Caki2 (cell line): ENCODE measurements at regions not wholly inside any gene's neighbourhood (a gene's known extent, or its start where the extent isn't known, plus 50 kb on each side); places are given as distances from the start of the nearest gene placed in this dataset.

Source experiments
- DNase-seq: peaks from one replicate; pipeline ENCODE4 v3.0.0-alpha.2; 2015; ENCODE audit warnings: low read depth
- in situ Hi-C: cut with HindIII; loops from 2 replicates; pipeline ENCODE4 v1.10.0; 2016; ENCODE audit warnings: low sequenced_read_pairs, low pct_unique_long_range_greater_than_20kb, mixed read lengths

DNA sequence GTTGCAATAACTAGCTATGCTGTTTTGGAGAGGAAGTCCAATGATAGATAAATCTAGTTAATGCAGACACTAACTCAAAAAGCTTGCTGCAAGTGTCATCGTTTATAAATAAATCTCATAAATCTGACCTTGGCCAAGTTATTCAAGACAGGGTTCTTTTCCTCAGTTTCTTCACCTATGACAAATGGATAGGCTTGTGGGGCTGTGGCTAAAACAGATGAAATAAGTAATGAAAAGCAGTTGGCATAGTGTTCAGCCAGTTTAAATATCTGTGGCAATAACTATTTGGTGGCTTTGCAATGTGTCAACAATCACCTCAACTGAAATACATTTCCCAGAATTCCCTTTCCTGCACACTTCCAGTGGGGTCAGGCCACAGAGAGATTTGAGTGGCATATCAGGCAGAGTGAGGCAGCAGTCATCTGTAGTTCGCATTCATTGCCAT, 169.9 kb downstream of the DYRK2 start:
- no peak for DNase-seq
- in situ Hi-C loops, result no loop called here

- in situ Hi-C loops, result no loop called here
- no peak for DNase-seq
Observed at GRCh38 chr12:67819902-67820301, 169.3 kb upstream of the IFNG-AS1 start.

GRCh38 chr12:67820694-67821093, 168.6 kb upstream of the IFNG-AS1 start:
- no peak for DNase-seq
- in situ Hi-C loops, result no loop called here

DNA sequence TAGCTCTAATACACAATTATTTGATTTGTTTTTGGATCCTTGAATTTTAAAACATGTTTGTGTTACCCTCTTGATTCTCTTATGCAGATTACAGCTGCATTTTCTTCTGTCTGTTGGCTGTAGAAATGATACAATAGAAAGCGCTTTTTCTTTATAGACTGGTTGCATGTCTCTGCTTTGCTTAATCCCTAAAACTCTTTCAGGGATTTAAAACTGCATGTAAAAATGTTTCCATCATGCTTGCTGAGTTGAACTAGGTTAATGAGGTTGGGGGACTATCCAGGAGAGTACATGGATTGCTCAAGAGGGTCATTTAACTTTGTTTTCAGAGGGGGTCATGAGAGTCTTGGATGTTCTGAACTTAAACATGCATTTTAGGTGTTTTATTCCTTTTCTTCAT, 166.4 kb upstream of the IFNG-AS1 start:
- DNase-seq, result no peak
- in situ Hi-C loops, result no loop called here

DNA sequence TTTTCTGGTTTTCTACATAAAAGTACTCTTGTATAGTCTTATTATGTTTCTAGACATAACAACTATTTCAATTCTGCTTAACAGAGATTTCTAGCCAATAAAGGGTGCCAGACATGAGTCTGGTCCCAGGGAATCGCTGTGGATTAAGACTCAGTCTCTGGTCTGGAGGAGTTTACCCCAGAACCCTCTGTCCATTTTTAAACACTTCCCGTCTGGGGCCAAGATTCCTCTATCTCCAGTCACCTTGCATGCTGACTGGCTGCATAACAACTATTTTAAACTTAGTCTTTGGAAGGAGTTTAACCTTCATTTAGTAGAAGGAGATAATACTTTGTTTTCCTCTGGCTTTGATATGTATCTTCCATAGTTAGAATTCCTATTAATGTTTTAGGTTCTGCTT, 163.1 kb upstream of the IFNG-AS1 start:
- in situ Hi-C loops, result no loop called here
- no peak for DNase-seq

DNA sequence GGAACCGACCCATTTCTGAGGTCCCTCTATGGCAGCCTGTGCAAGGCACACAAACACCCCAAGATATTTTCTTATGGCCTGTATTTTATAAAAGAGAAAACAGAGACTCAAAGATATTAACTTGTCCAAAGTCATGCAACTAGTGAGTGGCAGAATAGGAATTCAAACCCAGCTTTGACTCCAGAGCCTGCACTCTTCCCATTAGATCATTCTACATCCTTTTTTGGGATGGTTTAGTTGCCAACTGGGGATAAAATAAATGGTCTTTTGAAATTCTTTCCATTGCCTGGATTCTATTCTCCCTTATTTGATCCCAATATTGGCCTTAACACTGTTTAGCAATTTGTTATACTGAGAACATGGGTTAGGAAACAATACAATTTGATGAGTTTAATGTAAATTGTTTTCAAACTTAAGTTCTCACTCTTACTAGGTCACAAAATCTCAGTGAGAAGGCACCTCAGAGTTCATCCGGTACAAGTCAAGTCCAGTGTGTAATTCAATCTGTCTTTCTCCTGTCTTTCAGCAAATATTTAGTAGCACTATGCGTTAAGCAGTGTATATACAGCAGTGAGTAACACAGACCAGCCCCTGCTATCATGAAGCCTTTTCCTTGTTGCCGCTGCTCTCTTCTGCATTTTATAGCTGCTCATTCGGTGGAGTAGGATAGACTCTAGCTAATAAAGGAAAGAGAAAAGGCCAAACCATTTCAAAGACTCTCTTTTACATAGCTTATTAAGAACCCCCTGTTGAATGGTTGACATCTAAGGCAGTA, 162.1 kb upstream of the IFNG-AS1 start:
- in situ Hi-C loops, result no loop called here
- no peak for DNase-seq

DNA sequence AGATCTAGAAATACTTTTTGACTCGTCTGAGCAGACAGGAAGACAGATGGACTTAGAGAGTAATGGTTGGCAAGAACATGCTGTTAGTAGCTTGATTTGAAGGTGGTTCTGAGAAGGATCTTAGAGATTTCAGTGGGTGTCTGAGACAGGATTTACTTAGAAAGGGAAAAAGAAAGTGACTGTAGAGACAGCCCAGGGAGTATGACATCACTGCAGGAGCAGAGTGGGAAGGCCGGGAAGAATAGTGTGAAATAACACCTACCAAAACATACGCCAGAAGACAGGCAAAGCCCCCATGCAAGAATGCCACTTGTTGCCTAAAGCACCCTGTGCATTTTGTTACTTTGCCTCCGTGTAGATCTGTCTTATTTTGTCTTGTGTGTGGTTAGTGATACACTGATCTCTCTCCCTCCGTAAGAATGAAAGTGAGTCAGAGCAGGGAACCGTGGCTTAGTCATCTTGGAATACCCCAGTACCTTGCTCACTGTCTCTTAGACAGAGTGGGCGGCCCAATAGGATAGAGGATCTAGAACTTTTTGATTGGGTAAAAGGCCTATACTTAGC, 161.3 kb upstream of the IFNG-AS1 start:
- DNase-seq, result peak; percentile 97
- in situ Hi-C loops, result no loop called here

- DNase-seq, result no peak
- in situ Hi-C loops, result no loop called here
Observed at GRCh38 chr12:67829896-67830295, 159.4 kb upstream of the IFNG-AS1 start.

GRCh38 chr12:67832155-67832554, 157.1 kb upstream of the IFNG-AS1 start:
- DNase-seq, result no peak
- in situ Hi-C loops, result no loop called here

DNA sequence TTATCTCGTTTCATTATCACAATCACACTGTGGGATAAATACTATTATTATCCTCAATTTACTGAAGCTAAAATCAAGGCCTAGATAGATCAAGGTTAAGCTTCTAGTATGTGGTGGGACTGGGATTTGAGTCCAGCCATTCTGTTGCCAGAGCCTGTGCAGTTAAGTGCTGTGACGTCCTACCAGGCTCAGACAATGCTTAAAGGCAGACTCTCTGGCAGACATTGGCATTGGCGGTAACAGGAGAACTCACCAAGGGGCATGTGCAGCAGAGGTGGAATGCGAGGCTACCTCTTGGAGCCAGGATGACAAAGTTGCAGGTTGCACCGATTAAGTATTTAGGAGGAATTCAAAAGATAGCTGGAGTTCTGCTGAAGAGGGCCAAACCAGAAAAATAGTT, 155.6 kb upstream of the IFNG-AS1 start:
- no peak for DNase-seq
- in situ Hi-C loops, result no loop called here

- DNase-seq, result no peak
- in situ Hi-C loops, result no loop called here
Observed at GRCh38 chr12:67837876-67838275, 151.4 kb upstream of the IFNG-AS1 start.

DNA sequence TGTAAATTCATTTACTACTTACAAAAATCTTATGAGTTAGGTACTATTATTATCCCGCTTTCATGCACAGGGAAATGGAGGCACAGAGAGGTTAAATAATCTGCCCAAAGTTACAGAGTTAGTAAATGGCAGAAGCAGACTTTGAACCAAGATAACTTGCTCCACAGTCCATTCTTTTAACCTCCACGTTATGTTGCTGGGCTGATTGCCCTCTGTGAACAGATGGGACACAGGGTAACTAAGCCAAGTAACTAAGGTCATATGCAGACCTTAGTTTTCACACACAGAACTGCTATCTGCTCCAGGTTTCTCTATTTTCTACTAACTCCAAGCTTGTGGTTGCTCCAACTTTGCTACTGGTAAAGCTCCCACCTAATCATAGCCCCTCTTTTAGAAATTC, 147.1 kb upstream of the IFNG-AS1 start:
- DNase-seq, result no peak
- in situ Hi-C loops, result no loop called here

GRCh38 chr12:67843257-67843656, 146.0 kb upstream of the IFNG-AS1 start:
- no peak for DNase-seq
- in situ Hi-C loops, result no loop called here

DNA sequence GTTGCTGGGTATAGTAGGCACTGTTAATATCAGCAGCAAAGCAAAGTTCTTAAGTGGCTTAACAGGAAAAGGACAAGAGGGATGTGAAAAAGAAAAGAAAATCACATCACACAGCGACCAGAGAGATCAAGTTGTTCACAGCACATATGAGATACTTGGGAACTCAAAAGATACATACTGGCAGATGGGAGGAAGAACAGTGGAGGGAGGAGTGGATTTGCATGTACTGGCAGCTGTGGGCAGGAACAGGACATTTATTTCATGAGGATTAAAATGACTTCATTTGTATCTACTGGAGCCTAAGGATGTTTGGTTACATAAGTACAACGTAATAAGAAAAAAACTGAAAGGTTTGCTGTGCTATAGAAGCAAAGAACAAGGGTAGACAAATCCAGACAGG, 136.5 kb upstream of the IFNG-AS1 start:
- DNase-seq, result no peak
- in situ Hi-C loops, result no loop called here

DNA sequence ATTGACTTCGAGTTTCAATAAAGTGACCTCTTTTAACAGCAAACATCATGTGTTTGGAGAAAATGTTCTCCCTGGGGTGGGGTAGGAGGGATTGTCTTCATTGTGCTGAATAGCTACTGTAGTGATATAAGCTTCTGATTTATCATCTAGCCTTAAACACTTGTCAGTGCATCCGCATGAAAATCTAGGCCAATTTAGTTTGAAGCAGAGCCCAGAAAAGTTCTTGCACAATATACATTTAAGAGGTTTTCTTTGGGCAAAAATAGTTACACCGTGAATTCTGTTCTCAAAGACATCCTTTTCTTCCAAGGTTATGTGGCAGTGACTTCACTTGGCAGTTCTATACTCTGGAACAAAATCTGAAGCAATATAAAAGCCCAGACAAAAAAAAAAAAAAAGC, 136.0 kb upstream of the IFNG-AS1 start:
- DNase-seq, result no peak
- in situ Hi-C loops, result no loop called here

GRCh38 chr12:67854351-67854750, 134.9 kb upstream of the IFNG-AS1 start:
- DNase-seq, result no peak
- in situ Hi-C loops, result no loop called here

DNA sequence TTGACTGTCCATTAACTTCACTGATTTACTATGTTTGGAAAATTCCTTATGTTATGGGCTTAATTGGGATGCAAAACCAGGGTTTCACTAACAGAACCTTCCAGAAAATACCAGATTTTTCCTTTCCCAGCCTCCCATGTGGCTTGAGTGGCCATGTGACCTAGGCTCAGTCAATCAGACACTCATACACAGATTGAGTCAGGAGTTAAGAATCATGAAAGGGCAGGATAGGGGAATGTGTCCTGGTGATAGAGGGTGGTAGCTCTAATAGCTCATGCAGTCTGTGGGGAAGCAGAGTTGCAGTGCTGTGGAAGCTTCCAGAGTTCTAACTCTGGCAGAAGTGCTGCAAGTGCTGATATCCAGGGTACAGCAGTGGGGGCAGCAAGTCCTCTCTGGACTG, 134.1 kb upstream of the IFNG-AS1 start:
- DNase-seq, result no peak
- in situ Hi-C loops, result no loop called here

- DNase-seq, result no peak
- in situ Hi-C loops, result no loop called here
Observed at GRCh38 chr12:67871231-67871630, 118.0 kb upstream of the IFNG-AS1 start.

- DNase-seq, result no peak
- in situ Hi-C loops, result no loop called here
Observed at GRCh38 chr12:67873355-67873754, 115.9 kb upstream of the IFNG-AS1 start.

DNA sequence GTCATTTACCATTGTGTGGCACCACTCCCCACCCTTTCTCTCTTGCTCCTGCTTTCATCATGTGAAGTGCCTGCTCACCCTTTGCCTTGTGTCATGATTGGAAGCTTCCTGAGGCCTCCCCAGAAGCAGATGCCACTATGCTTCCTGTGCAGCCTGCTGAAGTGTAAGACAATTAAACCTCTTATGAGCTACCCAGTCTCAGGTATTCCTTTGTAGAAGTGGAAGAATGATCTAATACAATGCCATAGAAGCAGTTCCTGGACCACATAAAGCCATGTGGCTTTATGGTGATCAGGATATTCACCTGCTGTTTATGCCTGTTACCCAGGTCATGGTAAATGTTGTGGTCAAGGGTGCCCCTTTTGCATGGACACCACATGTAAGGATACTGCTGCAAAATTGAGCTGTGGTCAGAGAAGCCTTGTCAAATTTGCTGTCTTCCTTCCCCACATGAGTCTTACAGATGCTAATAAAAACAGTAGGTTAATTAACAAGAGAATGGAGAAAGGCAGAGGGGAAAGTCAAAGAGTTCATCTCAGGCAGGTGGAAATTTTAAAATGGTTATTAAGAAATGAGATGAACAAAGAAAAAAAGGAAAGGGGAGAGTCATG, 112.8 kb upstream of the IFNG-AS1 start:
- in situ Hi-C loops, result no loop called here
- no peak for DNase-seq
